NCI-H146 (cell line): ENCODE measurements at regions not wholly inside any gene's neighbourhood (a gene's known extent, or its start where the extent isn't known, plus 50 kb on each side); places are given as distances from the start of the nearest gene placed in this dataset.
"Not testable (repeated sequence)": the region's sequence is repeated elsewhere in the genome, so short reads cannot be mapped to it uniquely, and the experiment has no call there.

Experiments used
- DNase-seq: peaks from one replicate; lab custom pipeline; 2025; lab: John Stamatoyannopoulos, UW

DNA sequence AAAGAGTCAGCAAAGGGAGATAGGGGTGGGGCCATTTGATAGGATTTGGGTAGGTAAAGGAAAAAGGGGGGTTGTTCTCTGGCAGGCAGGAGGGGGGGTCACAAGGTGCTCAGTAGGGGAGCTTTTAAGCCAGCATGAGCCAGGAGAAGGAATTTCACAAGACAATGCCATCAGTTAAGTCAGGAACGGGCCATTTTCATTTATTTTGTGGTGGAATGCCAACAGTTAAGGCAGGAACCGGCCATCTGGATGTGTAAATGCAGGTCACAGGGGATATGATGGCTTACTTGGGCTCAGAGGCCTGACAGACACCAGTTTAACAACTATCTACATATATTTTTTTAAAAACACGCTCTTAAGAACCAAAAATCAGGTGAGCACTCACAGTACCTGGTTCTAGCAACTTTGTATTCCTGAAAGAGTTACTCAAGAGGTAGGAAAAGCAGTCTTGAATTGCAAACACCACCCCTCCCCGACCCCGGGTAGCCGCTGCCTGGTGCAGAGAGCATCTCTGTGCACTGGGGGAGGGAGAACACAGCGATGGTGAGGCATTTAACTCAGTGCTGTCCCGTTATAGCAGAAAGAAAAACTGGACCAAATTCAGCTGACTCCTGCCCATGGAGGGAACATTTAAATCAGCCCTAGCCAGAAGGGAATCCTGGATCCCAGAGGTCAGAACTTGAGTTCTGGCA is 414.5 kb upstream of the KLHL29 start:
- no peak for DNase-seq

DNA sequence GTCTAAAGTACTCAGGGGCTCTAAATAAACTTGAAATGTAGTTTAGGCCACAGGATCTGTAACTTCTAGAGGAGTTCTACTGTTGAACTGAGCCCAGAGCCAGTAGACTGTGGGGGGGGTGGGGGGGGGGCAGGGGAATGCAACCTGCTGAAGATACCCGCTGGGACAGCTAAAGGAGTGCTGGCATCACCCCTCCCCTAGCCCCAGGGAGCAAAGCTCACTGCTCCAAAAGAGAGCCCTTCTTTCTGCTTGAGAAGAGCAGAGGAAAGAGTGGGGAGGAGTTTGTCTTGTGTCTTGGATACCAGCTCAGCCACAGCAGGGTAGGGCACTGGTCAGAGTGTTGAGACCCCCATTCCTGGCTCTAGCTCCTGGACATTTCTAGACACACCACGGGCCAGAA is 414.0 kb upstream of the KLHL29 start:
- DNase-seq = no peak

DNA sequence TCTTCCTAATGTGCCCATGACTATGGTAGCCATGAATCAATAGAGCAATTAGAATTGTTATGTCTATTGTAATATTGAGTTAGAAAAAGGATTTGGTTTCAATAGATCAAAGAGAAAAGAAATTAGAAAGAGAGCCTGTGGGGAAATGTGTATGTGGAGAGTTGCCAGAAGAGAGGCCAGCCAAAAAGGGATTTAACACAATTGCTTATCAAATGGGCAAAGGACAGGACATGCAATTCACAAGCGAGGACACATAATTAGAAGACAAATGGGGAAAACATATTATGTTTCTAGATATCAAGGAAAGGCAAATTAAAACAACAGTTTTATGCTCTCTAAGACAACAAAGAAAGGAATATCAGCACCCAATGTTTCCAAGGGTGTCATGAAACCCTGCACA is 403.2 kb upstream of the KLHL29 start:
- DNase-seq = peak; percentile 34

DNA sequence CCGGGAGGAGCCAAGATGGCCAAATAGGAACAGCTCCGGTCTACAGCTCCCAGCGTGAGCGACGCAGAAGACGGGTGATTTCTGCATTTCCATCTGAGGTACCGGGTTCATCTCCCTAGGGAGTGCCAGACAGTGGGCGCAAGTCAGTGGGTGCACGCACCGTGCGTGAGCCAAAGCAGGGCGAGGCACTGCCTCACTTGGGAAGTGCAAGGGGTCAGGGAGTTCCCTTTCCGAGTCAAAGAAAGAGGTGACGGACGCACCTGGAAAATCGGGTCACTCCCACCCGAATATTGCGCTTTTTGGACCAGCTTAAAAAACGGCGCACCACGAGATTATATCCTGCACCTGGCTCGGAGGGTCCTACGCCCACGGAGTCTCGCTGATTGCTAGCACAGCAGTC is 400.8 kb upstream of the KLHL29 start:
- DNase-seq = not testable (repeated sequence)

DNA sequence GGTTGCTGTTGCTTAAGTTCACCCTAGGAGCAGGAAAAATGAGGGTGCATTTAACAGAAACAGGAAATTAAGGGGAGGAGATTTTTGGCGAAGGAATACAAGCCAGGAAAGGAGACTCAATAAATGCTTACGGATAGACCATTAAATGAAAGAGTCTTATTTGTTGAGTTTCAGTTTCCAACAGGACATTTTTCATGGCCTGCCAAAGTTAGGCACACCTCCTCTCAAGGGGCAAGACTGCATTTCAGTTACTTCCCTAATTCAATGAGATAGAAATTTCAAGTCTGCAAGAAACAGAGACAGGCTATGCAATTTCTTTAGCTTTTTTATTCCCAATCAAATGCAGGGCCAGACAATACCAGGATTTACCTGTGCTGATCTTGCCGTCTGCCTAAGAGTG is 394.7 kb upstream of the KLHL29 start:
- DNase-seq = no peak

DNA sequence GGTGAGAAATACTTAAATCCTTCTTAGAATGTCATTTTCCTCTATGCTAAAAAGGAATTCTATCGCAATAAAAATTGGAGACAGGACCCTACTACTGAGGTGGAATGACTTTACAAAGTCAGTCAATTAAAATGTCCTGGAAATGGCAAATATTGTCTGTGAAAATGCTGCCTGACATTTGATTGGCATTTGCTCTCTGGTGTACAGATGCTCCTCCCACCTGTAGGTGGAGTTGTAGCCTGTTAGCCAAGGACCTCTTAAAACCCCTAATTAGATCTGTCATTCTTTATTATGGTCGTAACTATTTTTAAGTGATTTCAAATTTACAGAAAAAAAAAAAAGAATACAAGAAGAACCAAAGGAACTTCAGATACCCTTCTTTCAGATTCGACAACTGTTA is 393.1 kb upstream of the KLHL29 start:
- DNase-seq = no peak

DNA sequence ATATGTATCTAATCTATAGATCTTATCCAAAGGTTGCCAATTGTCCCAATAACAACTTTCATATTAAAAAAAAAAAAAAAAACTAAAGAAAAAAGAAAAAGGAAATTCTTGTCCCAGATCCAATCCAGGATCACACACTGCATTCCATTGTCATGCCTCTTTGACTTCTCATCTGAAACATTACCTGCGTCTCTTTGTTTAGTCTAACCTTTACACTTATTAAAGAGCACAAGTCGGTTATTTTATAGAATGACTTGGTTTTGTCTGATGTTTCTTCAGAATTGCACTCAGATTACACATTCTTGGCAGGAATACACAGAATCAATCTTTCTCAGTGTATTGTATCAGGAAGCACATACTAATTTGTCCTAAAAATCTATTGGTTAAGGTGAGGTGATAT is 392.5 kb upstream of the KLHL29 start:
- no peak for DNase-seq

DNA sequence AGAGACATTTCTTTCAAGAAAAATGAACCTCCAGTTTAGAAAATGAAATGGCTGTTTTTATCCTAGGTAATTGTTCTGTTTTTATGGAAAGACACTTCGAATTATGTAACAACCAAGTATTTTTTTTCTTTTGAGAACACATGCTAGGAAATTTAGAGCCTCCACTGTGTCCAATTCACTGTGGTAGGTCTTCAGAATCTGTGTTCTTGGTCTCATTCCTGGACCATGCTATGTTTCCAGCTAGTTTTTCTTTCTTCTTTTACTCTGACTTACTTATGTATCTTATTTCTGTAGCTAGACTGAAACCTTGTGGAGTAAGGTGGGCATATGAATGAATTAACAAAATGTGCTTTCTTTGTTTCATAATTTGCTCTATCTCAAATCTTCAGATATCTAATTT is 391.7 kb upstream of the KLHL29 start:
- DNase-seq = no peak

DNA sequence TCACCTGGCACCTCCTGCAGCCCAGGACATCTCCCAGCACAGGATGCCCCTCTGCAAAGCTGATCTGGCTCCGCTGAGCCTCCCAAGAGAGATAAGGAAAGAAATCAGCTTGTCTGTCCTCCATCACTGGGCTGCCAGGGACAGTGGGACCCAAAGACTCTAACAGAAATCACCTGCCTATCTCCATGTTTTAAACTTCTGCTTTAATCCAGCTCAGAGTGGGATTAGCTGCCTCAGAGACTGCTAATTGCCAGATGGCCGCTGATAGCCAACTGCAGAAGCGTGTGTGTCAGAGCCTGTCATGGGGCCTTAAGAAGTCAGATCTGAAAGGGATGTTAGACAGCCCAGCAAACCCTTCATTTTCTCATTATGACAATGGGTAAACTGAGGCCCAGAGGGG is 389.4 kb upstream of the KLHL29 start:
- DNase-seq = peak; percentile 34

DNA sequence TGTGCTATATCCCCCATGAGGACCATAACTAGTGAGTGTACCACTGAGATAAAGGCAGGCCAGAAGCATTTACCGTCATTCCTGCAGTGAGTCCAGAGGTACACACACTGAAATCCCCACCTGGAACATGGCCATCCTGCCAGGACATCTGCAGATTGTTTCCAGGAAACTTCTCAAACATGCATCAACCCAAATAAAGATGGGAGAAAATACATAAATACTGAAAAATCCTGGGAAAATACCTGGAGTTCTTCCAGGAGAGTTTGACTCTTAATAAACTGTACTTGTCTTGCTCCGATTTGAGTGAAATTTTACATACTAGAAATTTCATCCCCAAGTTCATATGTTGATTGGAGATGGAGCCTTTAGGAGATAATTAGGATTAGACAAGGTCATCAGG is 388.1 kb upstream of the KLHL29 start:
- no peak for DNase-seq

DNA sequence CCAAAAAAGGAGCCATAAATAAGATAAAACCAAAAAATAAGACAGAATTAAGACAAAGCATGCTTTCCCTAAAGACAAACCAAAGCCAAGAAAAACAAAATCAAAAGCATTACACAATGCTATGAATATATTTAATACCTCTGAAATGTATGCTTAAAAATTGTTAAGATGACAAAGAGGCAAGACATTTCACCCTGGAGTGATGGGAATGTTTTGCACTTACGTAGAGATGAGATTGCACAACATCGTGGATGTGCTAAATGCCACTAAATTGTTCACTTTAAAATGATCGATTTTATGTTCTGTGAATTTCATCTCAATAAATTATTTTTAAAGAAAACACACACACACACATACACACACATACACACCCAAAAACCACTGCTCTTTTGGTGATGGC is 386.6 kb upstream of the KLHL29 start:
- no peak for DNase-seq

DNA sequence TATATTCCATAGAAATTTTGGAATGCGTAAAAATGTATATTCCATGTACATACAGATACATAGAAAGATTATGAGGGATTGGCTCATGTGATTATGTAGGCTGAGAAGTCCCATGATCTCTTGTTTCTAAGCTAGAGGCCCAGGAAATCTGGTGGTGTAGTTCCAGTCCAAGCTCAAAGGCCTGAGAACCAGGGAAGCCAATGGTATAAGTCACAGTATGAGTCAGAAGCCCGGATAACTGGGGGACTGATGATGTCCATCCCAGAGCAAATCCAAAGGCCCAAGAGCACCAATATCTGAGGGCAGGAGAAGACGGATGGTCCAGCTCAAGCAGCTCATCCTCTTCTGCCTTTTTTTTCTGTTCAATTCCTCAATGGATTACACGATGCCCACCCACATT is 385.0 kb upstream of the KLHL29 start:
- DNase-seq = no peak

DNA sequence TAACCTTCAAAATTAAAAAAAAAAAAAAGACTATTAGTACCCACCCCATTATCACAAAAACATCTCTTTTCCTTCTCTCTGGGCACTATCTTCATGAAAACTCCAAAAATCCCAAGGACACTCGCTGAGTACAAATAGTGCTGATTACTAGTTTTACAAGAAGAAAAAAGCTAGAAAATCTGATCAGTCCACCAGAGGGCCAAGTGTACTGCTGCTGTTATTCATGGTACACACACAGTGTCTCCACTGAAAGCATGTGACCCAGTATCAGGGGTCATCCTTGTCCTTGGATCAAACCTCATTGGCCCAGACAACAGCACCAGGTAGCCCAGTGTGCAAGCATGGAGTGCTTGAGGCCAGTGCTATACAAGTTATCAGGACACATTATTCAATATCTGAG is 382.7 kb upstream of the KLHL29 start:
- no peak for DNase-seq

DNA sequence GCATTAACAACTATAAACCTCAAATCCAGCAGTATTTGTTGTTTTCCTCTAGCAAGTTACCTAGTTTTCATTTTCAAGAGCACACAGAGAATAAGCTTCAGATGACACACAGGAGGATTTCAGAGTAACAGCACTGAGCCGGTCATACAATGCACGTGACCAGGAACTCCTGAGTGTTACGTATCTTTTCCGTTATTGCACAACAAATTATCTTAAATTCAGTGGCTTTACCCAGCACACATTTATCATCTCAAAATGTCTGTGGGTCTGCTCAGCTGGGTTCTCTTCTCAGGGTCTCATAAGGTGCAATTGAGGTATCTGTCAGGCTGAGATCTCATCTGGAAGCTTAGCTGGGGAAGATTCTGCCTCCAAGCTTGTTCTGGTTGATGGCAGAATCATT is 379.5 kb upstream of the KLHL29 start:
- DNase-seq = no peak

DNA sequence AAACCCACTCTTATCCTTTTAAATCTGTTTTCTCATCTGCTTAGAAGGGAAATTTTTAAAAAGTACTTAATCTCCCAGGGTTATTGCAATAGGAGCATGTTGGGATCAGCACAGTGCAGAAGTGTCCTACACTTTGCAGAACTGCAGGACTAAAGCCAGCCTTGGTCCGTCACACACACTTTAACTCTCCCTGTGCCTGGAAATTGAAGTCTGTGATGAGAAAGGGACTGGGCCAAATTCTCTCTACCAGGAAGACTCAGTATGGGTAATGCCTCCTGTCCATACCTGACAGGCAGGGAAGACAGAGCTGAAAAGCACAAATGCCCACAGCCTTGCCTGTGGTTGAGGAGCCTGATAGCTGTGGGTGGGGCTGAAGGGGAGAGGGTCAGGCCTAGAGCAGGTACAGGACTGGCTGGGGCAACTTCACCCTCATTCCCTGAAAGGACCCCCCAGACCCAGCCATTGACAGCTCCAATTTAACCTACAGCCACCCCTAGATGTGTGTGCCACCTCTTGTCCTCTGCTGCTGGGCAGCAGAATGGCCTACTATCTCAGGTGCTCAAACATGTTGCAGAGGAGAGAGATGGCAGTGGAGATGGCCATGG is 377.2 kb upstream of the KLHL29 start:
- no peak for DNase-seq

DNA sequence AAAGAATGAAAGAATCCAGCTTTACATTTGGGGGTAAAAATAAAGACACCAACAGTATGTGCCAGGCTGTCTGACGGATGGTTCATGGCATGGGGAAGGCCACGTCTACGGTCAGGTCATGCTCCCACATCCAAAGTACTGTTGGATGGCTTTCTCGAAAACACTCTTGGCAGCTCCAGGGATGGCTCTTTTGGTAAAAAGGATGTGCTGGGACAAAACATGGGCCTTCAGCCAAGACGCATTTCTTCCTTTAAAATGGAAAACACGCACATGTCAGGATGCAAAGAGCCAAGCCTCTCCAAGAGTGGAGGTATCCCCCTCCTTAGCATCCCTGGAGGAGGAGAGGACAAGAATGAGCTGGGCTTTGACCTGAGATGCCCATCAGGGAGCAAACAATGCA is 376.5 kb upstream of the KLHL29 start:
- no peak for DNase-seq

DNA sequence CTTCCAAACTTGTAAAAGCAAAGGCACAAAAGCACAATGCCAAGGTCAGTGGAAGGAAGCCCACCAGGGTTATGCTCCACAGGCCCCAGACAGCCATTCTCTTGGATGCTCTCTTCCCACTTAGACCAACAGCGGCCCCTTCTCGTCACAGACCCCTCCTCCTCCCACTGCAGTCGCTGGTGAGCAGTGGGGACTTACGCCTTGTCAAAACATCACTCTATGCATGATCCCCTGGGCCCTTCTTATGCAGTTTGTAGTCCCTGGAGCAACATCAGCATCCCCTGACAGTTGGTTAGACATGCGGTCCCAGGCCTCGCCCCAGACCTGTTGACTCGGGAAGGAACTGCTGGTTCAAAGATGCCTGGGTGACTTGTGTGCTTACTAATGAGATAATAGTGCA is 376.0 kb upstream of the KLHL29 start:
- DNase-seq = no peak

DNA sequence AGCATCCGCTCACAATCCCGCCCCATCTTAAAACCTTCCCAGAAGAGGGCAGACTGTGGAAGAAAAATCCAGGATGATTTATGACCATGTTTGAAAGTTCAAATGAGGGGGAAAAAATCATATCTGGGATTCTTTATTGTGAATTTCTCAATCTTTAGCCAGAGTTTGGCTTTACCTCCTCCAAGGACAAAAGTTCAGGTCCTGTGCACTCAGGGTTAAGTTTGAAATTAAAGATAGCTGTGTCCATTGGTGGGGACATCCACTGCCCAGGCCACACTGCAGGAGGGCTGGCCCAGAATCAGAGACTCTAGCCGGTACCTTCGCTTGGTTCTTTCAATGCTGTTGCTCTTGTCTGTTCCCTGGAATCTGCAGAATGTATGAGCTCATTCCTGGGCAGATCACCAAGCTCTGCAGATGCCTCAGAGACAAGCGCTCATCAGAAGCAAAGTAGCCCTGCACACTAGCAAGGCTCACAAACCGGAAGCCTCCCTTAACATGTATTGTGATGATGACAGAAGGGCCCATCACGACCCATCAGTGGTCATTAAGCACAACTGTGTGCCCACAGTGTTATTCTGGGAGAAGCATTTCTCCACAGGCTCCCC is 375.3 kb upstream of the KLHL29 start:
- DNase-seq = no peak

DNA sequence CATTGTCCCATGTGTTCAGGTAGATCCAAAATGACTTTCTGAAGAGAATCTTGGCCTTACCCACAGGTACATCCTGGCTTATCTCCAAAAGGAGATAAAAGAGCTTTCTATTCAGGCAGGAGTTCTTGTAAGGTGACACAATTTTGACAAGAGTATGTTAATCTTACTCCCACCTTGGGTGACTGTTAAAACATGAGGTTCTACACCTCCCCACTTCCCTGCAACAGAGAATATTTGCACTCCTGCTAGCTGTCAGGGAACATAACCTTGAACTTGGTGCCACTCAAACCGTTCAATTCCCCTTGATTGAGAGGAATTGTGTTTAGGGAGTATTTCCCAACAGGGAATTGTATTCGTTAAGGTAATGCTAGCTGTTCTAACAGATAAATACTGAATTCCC is 372.5 kb upstream of the KLHL29 start:
- DNase-seq = no peak

DNA sequence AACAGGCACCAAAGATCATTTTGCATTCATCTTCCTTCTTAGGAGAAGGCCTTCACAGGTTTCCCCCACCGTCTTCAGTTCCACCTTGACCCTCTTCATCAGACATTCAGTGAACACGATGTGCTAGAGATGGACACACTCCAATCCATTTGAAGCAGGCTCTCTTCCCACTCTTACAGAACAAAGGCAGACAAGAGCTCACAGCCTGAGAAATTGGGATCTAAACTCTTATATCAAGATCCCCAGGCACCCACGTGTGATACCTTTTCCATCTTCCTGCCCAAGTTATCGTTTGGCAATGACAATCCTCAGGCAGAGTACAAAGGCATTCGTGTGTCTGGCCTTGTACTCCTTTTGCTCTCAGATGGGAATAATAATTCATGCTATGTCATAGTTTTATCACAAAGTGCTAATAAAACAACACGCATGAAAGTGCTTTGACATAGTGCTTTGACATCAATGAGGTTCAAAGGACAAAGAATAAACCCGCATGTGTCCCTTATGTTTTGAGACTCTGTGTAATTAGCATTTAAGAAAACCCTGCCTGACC is 369.3 kb upstream of the KLHL29 start:
- DNase-seq = no peak

DNA sequence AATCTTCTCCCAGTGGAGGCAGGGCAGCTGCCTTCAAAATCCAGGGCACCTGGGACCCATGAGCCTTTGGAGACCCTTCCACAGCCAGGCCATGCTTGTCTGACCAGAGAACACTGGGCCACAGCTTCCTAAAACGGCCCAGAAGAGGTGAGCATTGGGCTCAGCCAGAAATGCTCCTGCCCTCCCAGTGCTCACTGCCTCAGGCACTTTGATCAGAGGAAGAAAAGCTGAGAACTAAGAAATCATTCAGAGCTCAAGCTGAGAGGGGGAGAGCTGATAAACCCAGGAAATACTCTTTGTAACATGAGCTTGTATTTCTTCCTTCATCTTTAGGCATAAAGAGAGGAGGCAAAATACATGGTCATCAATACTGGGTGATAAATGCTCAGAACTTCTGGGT is 365.5 kb upstream of the KLHL29 start:
- no peak for DNase-seq

DNA sequence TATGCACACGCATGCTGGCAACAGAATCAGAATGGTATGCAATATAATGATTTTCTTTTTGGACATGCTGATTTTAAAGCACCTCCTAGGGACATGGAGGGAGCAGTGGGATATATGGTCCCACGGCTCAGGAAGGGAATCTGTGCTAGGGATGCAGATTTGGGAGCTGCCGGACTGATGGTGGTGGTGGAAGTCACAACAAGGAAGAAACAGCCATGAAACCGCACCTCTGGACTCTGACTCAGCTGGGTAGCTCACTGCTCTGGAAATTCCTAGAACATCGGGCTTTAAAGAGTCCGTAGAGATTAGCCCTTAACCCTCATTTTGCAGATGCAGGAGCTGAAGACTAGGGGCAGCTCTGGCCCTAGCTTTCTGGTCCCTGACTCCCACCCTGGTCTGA is 364.3 kb upstream of the KLHL29 start:
- no peak for DNase-seq

DNA sequence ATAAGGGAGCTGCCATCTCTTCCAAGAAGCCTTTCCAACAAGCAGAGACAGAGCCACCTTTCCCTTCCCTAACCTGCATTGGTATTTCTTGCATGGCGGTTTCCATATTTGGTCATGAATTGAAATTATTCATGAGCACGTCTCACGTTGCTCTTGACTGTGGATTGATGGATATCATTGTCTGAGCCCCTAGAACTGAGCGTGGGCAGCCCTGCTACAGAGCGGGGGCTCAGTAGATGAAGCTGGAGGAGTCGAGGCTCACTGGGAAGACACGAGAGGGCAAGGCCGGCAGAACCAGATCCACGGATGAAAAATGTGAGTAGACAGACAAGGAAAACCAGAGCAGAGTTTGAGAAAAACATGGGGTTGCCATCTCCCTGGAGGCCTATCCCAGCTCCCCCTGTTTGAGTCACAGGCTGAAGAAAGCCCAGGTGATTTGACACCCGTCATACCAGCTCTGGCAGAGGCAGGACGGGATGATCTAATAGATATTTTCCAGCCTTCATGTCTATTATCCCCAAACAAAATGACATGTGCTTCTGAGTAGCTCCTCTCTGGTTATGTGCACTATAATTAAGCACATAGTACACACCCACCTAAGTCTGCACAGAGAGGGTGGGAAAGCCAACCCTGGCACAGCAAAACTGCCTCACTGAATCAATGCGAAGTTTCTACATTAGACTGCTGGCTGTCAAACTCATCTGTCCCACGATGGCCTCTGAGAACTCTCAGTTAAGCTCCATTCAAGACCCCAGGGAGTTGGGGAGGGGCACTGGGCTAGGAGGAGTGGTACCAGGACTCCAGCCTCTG is 363.5 kb upstream of the KLHL29 start:
- no peak for DNase-seq
